Cardiac fibroblast (primary cell): ENCODE measurements at regions not wholly inside any gene's neighbourhood (a gene's known extent, or its start where the extent isn't known, plus 50 kb on each side); places are given as distances from the start of the nearest gene placed in this dataset.

ENCODE experiments used
- DNase-seq, 2 donors: peaks; one replicate each; pipeline versions ENCODE4 v3.0.0 to v3.0.0-alpha.2; 2010; ENCODE audit warnings: low read depth in 2 of 2
- H3K4me3 ChIP-seq, 2 donors: replicated peaks in 1 of 2; 1 replicate in 1 of 2; 2 replicates in 1 of 2; pipeline ENCODE4 v1.5.1; 2011; ENCODE audit warnings: low read depth in 2 of 2, low read length in 2 of 2, mild to moderate bottlenecking in 2 of 2, moderate library complexity in 1 of 2
- TF ChIP-seq, protein P1 (sequence below): IDR thresholded peaks from one replicate; pipeline ENCODE4 v1.5.1; 2011; ENCODE audit warnings: low read depth, mild to moderate bottlenecking, low read length, inconsistent platforms

DNA sequence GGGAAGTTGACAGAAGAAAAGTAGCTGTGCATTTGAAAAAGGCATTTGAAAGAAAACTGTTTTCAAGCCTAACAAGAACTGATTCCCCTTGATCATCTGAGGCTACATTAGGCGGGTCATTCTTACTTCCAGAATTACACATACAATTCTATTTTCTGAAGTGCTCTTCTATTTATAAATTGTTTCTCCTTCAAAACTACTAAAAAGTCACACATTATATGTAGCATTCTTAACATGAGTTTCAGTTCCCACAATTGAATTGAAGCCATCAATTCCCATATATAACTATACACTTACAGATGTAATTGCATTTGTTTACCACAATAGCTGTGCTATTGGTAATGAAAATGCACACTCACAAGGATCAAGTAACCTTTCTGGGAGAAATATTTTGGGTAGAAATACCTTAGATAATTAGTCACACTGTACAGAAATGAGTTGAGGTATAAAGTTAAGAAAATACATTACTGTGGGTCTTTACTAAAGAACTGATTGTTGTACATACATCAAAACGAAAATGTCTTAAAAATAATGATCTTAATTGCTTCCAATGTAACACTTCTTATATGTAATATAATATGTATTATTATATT is 1688.0 kb upstream of the AGA start:
- DNase-seq, result no peak
- H3K4me3 ChIP-seq, result no peak overlapping the region
- TF ChIP-seq, protein P1, sequence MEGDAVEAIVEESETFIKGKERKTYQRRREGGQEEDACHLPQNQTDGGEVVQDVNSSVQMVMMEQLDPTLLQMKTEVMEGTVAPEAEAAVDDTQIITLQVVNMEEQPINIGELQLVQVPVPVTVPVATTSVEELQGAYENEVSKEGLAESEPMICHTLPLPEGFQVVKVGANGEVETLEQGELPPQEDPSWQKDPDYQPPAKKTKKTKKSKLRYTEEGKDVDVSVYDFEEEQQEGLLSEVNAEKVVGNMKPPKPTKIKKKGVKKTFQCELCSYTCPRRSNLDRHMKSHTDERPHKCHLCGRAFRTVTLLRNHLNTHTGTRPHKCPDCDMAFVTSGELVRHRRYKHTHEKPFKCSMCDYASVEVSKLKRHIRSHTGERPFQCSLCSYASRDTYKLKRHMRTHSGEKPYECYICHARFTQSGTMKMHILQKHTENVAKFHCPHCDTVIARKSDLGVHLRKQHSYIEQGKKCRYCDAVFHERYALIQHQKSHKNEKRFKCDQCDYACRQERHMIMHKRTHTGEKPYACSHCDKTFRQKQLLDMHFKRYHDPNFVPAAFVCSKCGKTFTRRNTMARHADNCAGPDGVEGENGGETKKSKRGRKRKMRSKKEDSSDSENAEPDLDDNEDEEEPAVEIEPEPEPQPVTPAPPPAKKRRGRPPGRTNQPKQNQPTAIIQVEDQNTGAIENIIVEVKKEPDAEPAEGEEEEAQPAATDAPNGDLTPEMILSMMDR, result no peak

- H3K4me3 ChIP-seq, result no peak overlapping the region
- DNase-seq, result peak in 1 of 2 donors; percentile 3
- TF ChIP-seq, protein P1, result no peak
These were observed 1703.7 kb upstream of the AGA start for GRCh38 chr4:179145746-179146525.

- H3K4me3 ChIP-seq, result no peak overlapping the region
- DNase-seq, result no peak
- TF ChIP-seq, protein P1, result no peak
These were observed 1709.5 kb upstream of the AGA start for GRCh38 chr4:179151770-179152169.

DNA sequence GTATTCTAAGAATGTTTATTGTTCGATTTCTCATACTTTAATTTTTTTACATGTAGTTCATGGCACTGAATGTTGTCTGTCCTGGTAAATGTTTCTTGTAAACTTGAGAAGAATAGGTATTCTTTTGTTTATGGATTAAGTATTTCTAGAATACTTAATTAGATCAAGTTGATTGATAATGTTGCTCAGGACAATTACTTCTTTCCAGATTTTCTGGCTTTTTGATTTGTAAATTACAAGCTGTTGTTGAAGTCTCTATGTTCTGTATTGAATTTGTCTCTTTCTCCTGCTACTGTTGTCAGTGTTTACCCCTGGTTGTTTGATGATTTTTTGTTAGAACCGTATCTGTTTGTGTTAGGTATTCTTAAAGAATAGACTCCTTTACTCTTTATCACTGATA is 1720.9 kb upstream of the AGA start:
- no peak overlapping the region for H3K4me3 ChIP-seq
- no peak for DNase-seq
- TF ChIP-seq, protein P1, result no peak

GRCh38 chr4:179164267-179164999 is 1722.2 kb upstream of the AGA start:
- no peak for DNase-seq
- TF ChIP-seq, protein P1, result no peak
- no peak overlapping the region for H3K4me3 ChIP-seq

GRCh38 chr4:179165000-179165738 is 1722.9 kb upstream of the AGA start:
- H3K4me3 ChIP-seq, result no peak overlapping the region
- TF ChIP-seq, protein P1, result no peak
- DNase-seq, result no peak
